ENCODE measurements at regions not wholly inside any gene's neighbourhood (a gene's known extent, or its start where the extent isn't known, plus 50 kb on each side); places are given as distances from the start of the nearest gene placed in this dataset.

DNA sequence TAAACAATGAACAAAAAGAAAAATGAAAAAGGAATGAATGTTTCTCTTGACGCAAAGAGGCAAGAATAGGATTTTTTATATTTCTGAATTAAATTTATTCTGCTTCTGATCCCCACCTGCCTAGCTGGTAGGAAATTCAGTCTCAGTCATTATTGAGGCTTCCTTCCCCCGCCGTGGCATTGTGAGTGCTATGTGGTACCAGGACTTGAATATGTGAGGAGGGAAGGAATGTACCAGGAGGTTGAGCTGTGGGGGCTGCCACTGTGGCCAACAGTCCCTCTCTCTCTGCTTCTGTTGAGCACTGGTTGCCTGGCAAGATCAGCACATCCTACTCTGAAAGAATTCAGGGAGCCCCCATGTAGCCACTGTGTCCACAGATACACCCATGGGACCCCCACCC is 368.1 kb upstream of the JARID2 start:
- H3K9me3 ChIP-seq = no peaks in the 10 kb centered on the region
- H3K27me3 ChIP-seq = no peaks in the 10 kb centered on the region
- intact Hi-C loops (cut with DNase I) = no loop called here
- TF ChIP-seq POLR2AphosphoS5 (IDR thresholded peaks at IDR 0.05) = no peak
- TF ChIP-seq POLR2A (IDR thresholded peaks at IDR 0.05; ENCODE audit: low read depth) = no peak
- no peak for TF ChIP-seq EP300 (IDR thresholded peaks at IDR 0.05)
- TF ChIP-seq, protein P1, sequence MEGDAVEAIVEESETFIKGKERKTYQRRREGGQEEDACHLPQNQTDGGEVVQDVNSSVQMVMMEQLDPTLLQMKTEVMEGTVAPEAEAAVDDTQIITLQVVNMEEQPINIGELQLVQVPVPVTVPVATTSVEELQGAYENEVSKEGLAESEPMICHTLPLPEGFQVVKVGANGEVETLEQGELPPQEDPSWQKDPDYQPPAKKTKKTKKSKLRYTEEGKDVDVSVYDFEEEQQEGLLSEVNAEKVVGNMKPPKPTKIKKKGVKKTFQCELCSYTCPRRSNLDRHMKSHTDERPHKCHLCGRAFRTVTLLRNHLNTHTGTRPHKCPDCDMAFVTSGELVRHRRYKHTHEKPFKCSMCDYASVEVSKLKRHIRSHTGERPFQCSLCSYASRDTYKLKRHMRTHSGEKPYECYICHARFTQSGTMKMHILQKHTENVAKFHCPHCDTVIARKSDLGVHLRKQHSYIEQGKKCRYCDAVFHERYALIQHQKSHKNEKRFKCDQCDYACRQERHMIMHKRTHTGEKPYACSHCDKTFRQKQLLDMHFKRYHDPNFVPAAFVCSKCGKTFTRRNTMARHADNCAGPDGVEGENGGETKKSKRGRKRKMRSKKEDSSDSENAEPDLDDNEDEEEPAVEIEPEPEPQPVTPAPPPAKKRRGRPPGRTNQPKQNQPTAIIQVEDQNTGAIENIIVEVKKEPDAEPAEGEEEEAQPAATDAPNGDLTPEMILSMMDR (IDR thresholded peaks at IDR 0.05) = no peak
- peaks cover 0 to 27% (median 11%) of the 10 kb centered on the region in 4 donors for H3K4me1 ChIP-seq
- H3K27ac ChIP-seq (replicated peaks in 1 of 4) = peak overlapping the region in 1 of 4 donors; percentile 43
- WGBS = 89% methylated on average over 3 of the region's 3 CpGs
- H3K4me3 ChIP-seq = no peak overlapping the region
- no peak for DNase-seq (ENCODE audit: extremely low spot score)
- no peaks in the 10 kb centered on the region for H3K36me3 ChIP-seq

DNA sequence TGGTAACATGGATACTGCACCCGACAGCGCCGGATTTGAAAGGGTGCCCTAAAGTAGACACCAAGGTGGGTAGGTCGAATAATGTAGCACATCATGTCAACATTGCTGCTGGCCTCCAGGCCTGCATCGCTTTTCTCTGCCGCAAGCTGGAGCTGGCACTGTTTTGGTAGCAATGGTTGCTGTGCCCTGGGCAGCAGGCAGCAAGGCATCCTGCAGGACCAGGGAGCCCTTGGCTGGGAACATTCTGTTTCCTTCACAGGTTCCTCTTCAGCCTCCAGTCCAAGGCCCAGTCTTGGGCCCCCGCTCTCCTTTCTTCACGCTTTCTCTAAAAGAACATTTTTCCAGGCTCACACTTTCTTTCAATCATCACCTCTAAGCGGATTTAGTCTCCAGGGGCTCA is 365.8 kb upstream of the JARID2 start:
- Histone ChIP-seq H3K27ac (replicated peaks in 1 of 4) (peak overlapping the region; percentile 2 to 37 (median 14)), H3K4me3 (no peak overlapping the region), H3K36me3 (no peaks in the 10 kb centered on the region), H3K9me3 (no peaks in the 10 kb centered on the region), H3K27me3 (no peaks in the 10 kb centered on the region), H3K4me1 (peaks cover 3 to 39% (median 20%) of the 10 kb centered on the region in 4 donors)
- intact Hi-C loops (cut with DNase I) = no loop called here
- TF ChIP-seq POLR2A (IDR thresholded peaks at IDR 0.05; ENCODE audit: low read depth) (no peak), POLR2AphosphoS5 (IDR thresholded peaks at IDR 0.05) (no peak), EP300 (IDR thresholded peaks at IDR 0.05) (no peak)
- TF ChIP-seq, protein P1 (IDR thresholded peaks at IDR 0.05) = no peak
- no peak for DNase-seq (ENCODE audit: extremely low spot score)
- WGBS = 98% methylated on average over 9 of the region's 9 CpGs

DNA sequence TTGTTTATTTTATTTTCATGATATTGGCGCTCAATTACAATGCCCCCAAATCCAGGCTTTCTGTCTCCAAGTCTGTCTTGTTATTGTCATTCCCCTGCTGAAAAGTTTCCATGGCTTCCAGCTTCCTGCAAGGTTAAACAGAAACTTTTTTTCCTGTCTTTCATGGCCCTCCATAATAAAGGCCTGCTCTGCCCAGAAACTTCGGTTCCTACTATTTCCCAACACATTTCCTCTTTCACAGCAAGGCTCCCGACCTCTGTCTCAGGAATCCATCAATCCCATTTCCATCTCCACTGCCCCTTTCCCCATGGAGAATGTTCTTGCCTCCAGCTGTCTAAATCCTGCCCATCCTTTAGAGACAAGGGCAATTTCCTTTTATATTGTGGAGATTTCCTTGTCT is 365.2 kb upstream of the JARID2 start:
- intact Hi-C loops (cut with DNase I) = no loop called here
- H3K9me3 ChIP-seq = no peaks in the 10 kb centered on the region

DNA sequence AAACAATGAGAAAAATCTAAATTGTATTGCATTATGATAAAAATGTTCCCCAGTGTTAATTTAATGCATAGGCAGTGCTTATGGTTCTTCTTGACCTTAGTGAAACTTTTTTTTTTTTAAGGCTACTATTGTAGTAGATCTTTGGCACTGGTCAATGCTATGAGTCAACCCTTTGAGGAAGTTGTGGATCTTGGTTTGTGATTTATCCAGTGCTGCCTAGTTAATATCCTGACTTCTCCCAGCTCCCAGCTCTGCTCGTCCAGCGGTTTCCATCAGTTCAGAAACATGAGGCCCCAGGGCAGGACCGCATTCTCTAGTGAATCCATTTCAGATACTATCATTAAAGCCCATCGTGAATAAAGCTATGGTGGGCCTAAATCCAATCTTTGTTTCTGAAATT is 364.5 kb upstream of the JARID2 start:
- no peak for TF ChIP-seq POLR2AphosphoS5 (IDR thresholded peaks at IDR 0.05)
- TF ChIP-seq POLR2A (IDR thresholded peaks at IDR 0.05; ENCODE audit: low read depth) = no peak
- TF ChIP-seq, protein P1 (IDR thresholded peaks at IDR 0.05) = no peak
- no peak for TF ChIP-seq EP300 (IDR thresholded peaks at IDR 0.05)
- H3K4me3 ChIP-seq = no peak overlapping the region
- WGBS = 73% methylated on average over 4 of the region's 4 CpGs
- peaks cover 3 to 38% (median 19%) of the 10 kb centered on the region in 4 donors for H3K4me1 ChIP-seq
- no peak overlapping the region for H3K27ac ChIP-seq (replicated peaks in 1 of 4)
- DNase-seq (ENCODE audit: extremely low spot score) = no peak
- H3K27me3 ChIP-seq = no peaks in the 10 kb centered on the region
- H3K36me3 ChIP-seq = no peaks in the 10 kb centered on the region
- H3K9me3 ChIP-seq = no peaks in the 10 kb centered on the region
- intact Hi-C loops (cut with DNase I) = no loop called here

More for the DNA sequence above, 365.2 kb upstream of the JARID2 start:
- peak overlapping the region in 3 of 4 donors; percentile 2 to 37 (median 23) for H3K27ac ChIP-seq (replicated peaks in 1 of 4)
- H3K4me1 ChIP-seq = peaks cover 3 to 39% (median 20%) of the 10 kb centered on the region in 4 donors
- no peaks in the 10 kb centered on the region for H3K36me3 ChIP-seq
- 60% methylated on average over 3 of the region's 3 CpGs for whole genome bisulfite sequencing
- no peak for TF ChIP-seq EP300 (IDR thresholded peaks at IDR 0.05)
- no peak for TF ChIP-seq POLR2AphosphoS5 (IDR thresholded peaks at IDR 0.05)
- DNase-seq (ENCODE audit: extremely low spot score) = no peak
- H3K4me3 ChIP-seq = no peak overlapping the region
- H3K27me3 ChIP-seq = no peaks in the 10 kb centered on the region

DNA sequence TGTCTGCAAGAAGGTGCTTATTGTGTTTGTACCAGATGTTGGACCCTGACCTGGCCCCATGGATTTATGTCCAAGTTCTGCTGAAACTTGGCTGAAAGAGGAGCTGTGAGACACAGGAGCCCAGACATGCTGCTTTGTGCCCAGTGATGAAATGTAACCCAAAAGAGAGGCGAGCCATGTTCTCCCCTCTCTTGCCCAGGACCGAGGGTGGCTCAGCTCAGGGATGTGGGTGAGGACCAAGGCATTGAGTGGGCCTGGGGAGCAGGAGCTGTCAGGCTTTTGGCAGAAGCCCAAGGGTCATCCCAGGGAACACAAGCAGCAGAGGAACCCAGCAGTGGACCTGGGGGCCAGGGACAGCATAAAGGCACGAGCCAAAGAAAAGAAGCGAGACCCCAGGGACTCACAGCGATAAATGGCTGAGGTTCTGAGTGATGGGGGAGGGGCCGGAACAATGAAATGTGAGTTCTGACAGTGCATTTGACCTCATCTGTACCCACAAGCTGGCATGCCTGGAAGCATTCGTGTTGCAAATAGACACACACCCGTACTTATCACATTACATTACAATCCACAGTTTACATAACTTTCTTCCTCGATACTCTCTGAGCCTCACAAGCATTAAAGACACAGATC is 363.4 kb upstream of the JARID2 start:
- H3K9me3 ChIP-seq = no peaks in the 10 kb centered on the region
- H3K4me3 ChIP-seq = no peak overlapping the region
- no peak for DNase-seq (ENCODE audit: extremely low spot score)
- no peaks in the 10 kb centered on the region for H3K27me3 ChIP-seq
- peaks cover 3 to 32% (median 12%) of the 10 kb centered on the region in 4 donors for H3K4me1 ChIP-seq
- no peak for TF ChIP-seq POLR2AphosphoS5 (IDR thresholded peaks at IDR 0.05)
- TF ChIP-seq POLR2A (IDR thresholded peaks at IDR 0.05; ENCODE audit: low read depth) = no peak
- TF ChIP-seq EP300 (IDR thresholded peaks at IDR 0.05) = no peak
- TF ChIP-seq, protein P1 (IDR thresholded peaks at IDR 0.05) = no peak
- H3K36me3 ChIP-seq = no peaks in the 10 kb centered on the region
- WGBS = 79% methylated on average over 9 of the region's 9 CpGs
- no peak overlapping the region for H3K27ac ChIP-seq (replicated peaks in 1 of 4)
- intact Hi-C loops (cut with DNase I) = no loop called here
